ENCODE measurements at regions not wholly inside any gene's neighbourhood (a gene's known extent, or its start where the extent isn't known, plus 50 kb on each side); places are given as distances from the start of the nearest gene placed in this dataset.

DNA sequence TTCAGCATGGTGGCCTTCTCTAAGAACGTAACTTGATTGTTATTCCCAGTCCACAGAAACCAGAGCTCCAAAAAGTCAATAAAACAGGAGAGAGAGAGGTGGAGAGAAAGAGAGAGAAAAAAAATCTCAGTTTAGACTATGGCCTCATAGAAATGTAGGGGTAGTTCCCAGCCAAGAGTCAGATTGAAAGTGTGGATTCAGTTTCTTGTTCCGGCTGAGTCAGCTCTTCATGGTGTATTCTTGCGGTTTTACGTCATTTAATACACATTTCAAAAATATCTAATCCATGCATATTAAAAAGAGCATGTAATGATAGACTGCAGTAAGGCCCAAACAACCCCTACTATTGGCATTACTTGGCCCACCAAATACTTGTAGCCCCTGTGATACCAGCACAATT is 303.9 kb downstream of the ETAA1 start (continued):
- TF ChIP-seq SMC3 (IDR thresholded peaks at IDR 0.05; ENCODE audit: borderline replicate concordance, low read length), result no peak
- TF ChIP-seq, protein P1, sequence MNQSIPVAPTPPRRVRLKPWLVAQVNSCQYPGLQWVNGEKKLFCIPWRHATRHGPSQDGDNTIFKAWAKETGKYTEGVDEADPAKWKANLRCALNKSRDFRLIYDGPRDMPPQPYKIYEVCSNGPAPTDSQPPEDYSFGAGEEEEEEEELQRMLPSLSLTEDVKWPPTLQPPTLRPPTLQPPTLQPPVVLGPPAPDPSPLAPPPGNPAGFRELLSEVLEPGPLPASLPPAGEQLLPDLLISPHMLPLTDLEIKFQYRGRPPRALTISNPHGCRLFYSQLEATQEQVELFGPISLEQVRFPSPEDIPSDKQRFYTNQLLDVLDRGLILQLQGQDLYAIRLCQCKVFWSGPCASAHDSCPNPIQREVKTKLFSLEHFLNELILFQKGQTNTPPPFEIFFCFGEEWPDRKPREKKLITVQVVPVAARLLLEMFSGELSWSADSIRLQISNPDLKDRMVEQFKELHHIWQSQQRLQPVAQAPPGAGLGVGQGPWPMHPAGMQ (IDR thresholded peaks at IDR 0.05; ENCODE audit: borderline replicate concordance), result no peak
- TF ChIP-seq ZNF207 (IDR thresholded peaks at IDR 0.05; ENCODE audit: borderline replicate concordance), result no peak
- TF ChIP-seq, protein P2, sequence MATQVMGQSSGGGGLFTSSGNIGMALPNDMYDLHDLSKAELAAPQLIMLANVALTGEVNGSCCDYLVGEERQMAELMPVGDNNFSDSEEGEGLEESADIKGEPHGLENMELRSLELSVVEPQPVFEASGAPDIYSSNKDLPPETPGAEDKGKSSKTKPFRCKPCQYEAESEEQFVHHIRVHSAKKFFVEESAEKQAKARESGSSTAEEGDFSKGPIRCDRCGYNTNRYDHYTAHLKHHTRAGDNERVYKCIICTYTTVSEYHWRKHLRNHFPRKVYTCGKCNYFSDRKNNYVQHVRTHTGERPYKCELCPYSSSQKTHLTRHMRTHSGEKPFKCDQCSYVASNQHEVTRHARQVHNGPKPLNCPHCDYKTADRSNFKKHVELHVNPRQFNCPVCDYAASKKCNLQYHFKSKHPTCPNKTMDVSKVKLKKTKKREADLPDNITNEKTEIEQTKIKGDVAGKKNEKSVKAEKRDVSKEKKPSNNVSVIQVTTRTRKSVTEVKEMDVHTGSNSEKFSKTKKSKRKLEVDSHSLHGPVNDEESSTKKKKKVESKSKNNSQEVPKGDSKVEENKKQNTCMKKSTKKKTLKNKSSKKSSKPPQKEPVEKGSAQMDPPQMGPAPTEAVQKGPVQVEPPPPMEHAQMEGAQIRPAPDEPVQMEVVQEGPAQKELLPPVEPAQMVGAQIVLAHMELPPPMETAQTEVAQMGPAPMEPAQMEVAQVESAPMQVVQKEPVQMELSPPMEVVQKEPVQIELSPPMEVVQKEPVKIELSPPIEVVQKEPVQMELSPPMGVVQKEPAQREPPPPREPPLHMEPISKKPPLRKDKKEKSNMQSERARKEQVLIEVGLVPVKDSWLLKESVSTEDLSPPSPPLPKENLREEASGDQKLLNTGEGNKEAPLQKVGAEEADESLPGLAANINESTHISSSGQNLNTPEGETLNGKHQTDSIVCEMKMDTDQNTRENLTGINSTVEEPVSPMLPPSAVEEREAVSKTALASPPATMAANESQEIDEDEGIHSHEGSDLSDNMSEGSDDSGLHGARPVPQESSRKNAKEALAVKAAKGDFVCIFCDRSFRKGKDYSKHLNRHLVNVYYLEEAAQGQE (IDR thresholded peaks at IDR 0.05; ENCODE audit: low read depth, low read length), result no peak

DNA sequence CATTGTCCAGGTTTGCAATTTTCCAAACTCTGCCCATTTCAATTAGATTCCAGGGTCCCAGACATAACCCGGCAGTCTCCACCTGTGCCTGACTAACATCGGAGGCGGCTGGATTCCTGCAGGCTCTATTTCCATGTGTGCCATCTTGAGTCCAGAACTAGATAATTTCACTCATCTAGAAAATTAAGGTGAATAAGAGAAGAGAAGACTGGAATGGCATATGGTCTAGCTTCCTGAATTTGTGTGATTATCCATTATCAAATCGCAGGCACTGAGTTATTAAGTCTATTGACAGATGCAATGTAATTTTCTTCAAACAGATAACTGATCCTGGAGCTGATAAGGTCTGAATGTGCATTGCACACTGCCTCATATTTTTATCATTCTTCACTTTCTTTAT is 305.2 kb downstream of the ETAA1 start:
- in situ Hi-C loops (cut with MboI) (no loop called here), intact Hi-C loops (cut with micrococcal nuclease; ENCODE audit: unreplicated experiment) (no loop called here)
- ChIA-PET RAD21 (ENCODE audit: unreplicated experiment) (no interaction called here), POLR2A (no interaction called here), CTCF (no interaction called here), SMC1A (ENCODE audit: uncharacterized antibody, unreplicated experiment) (no interaction called here)
- ATAC-seq (no peak), DNase-seq (ENCODE audit: low read depth, low spot score) (no peak), FAIRE-seq (no peak)
- Histone ChIP-seq H3K4me1 (ENCODE audit: control insufficient read depth, insufficient read depth, low read length) (no peaks in the 10 kb centered on the region), H3K4me2 (ENCODE audit: control insufficient read depth, insufficient read depth) (no peak overlapping the region), H3K4me3 (no peak overlapping the region), H3K9me3 (replicated peaks; ENCODE audit: control insufficient read depth, insufficient read depth, low read length) (no peaks in the 10 kb centered on the region), H3K27me3 (replicated peaks in 1 of 2; ENCODE audit: control insufficient read depth in 2 of 2, insufficient read depth in 2 of 2, low read length in 1 of 2) (no peaks in the 10 kb centered on the region), H4K20me1 (ENCODE audit: control insufficient read depth, insufficient read depth) (no peaks in the 10 kb centered on the region), H3K79me2 (ENCODE audit: control insufficient read depth, insufficient read depth, low read length) (no peaks in the 10 kb centered on the region), H2AFZ (ENCODE audit: control insufficient read depth, low read depth, low read length) (no peak overlapping the region), H3K27ac (ENCODE audit: control insufficient read depth, insufficient read depth) (no peak overlapping the region), H3K36me3 (ENCODE audit: control insufficient read depth in 2 of 2, insufficient read depth in 2 of 2, low read length in 1 of 2) (no peaks in the 10 kb centered on the region), H3K9ac (ENCODE audit: control insufficient read depth, insufficient read depth, low read length) (no peak overlapping the region)
- no TSS peak for BruUV-seq (replicated peaks)
- WGBS (ENCODE audit: insufficient coverage, insufficient replicate concordance, low lambda C conversion rate, missing lambda C conversion rate), result 52% methylated on average over 4 of the region's 4 CpGs
- TF ChIP-seq NFYA (IDR thresholded peaks at IDR 0.05; ENCODE audit: borderline replicate concordance, low read depth, low read length) (no peak), SREBF1 (IDR thresholded peaks at IDR 0.05; ENCODE audit: low read length) (no peak), CREM (IDR thresholded peaks at IDR 0.05; ENCODE audit: low read depth) (no peak)
- TF ChIP-seq, protein P3, sequence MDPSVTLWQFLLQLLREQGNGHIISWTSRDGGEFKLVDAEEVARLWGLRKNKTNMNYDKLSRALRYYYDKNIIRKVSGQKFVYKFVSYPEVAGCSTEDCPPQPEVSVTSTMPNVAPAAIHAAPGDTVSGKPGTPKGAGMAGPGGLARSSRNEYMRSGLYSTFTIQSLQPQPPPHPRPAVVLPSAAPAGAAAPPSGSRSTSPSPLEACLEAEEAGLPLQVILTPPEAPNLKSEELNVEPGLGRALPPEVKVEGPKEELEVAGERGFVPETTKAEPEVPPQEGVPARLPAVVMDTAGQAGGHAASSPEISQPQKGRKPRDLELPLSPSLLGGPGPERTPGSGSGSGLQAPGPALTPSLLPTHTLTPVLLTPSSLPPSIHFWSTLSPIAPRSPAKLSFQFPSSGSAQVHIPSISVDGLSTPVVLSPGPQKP (IDR thresholded peaks at IDR 0.05; ENCODE audit: low read depth, low read length), result no peak
- TF ChIP-seq, protein P4, sequence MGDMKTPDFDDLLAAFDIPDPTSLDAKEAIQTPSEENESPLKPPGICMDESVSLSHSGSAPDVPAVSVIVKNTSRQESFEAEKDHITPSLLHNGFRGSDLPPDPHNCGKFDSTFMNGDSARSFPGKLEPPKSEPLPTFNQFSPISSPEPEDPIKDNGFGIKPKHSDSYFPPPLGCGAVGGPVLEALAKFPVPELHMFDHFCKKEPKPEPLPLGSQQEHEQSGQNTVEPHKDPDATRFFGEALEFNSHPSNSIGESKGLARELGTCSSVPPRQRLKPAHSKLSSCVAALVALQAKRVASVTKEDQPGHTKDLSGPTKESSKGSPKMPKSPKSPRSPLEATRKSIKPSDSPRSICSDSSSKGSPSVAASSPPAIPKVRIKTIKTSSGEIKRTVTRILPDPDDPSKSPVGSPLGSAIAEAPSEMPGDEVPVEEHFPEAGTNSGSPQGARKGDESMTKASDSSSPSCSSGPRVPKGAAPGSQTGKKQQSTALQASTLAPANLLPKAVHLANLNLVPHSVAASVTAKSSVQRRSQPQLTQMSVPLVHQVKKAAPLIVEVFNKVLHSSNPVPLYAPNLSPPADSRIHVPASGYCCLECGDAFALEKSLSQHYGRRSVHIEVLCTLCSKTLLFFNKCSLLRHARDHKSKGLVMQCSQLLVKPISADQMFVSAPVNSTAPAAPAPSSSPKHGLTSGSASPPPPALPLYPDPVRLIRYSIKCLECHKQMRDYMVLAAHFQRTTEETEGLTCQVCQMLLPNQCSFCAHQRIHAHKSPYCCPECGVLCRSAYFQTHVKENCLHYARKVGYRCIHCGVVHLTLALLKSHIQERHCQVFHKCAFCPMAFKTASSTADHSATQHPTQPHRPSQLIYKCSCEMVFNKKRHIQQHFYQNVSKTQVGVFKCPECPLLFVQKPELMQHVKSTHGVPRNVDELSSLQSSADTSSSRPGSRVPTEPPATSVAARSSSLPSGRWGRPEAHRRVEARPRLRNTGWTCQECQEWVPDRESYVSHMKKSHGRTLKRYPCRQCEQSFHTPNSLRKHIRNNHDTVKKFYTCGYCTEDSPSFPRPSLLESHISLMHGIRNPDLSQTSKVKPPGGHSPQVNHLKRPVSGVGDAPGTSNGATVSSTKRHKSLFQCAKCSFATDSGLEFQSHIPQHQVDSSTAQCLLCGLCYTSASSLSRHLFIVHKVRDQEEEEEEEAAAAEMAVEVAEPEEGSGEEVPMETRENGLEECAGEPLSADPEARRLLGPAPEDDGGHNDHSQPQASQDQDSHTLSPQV (IDR thresholded peaks at IDR 0.05), result no peak
- TF ChIP-seq, protein P5, sequence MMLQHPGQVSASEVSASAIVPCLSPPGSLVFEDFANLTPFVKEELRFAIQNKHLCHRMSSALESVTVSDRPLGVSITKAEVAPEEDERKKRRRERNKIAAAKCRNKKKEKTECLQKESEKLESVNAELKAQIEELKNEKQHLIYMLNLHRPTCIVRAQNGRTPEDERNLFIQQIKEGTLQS (IDR thresholded peaks at IDR 0.05; ENCODE audit: borderline replicate concordance, extremely low read depth, low read depth, low read length), result no peak

Measured in GM12878 (cell line).